ENCODE measurements at regions not wholly inside any gene's neighbourhood (a gene's known extent, or its start where the extent isn't known, plus 50 kb on each side); places are given as distances from the start of the nearest gene placed in this dataset.

DNA sequence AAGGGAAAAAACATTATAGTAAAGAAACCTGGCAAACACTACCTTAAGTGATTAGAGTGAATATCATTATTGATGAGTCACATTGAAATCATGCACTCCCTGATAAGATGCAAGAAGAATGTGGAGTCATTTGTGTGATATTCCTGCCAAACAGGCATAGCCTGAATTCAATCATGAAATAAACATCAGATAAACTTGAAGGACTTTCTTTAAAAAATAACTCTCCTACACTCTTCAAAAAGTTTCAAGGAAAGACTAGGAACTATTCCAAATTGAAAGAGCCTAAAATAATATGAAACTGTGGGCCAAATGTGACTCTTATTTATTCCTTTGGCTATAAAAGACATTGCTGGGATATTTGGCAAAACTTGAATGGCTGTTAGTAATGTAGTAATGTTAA is 625.7 kb upstream of the LMCD1 start:
- no peaks in the 10 kb centered on the region for H3K9me2 ChIP-seq (ENCODE audit: low read depth, low read length)
- H3K27me3 ChIP-seq (ENCODE audit: insufficient read depth, low read length): no peaks in the 10 kb centered on the region
- peaks cover 5% of the 10 kb centered on the region for H3K4me1 ChIP-seq (ENCODE audit: insufficient read depth, low read length, severe bottlenecking)
- no peaks in the 10 kb centered on the region for H3K9me3 ChIP-seq (ENCODE audit: low read length)
- H3K79me2 ChIP-seq (ENCODE audit: insufficient read depth, low read length): no peaks in the 10 kb centered on the region
- no peak overlapping the region for H3K4me2 ChIP-seq (ENCODE audit: low read length)
- H2AFZ ChIP-seq (ENCODE audit: low read length): no peak overlapping the region
- H3K4me3 ChIP-seq (ENCODE audit: low read depth, low read length, poor library complexity, severe bottlenecking): no peak overlapping the region
- no peaks in the 10 kb centered on the region for H3F3A ChIP-seq (ENCODE audit: insufficient read depth, low read length)
- no peak for TF ChIP-seq EZH2 (IDR thresholded peaks at IDR 0.05; ENCODE audit: borderline replicate concordance, low read length)
- TF ChIP-seq, protein P1, sequence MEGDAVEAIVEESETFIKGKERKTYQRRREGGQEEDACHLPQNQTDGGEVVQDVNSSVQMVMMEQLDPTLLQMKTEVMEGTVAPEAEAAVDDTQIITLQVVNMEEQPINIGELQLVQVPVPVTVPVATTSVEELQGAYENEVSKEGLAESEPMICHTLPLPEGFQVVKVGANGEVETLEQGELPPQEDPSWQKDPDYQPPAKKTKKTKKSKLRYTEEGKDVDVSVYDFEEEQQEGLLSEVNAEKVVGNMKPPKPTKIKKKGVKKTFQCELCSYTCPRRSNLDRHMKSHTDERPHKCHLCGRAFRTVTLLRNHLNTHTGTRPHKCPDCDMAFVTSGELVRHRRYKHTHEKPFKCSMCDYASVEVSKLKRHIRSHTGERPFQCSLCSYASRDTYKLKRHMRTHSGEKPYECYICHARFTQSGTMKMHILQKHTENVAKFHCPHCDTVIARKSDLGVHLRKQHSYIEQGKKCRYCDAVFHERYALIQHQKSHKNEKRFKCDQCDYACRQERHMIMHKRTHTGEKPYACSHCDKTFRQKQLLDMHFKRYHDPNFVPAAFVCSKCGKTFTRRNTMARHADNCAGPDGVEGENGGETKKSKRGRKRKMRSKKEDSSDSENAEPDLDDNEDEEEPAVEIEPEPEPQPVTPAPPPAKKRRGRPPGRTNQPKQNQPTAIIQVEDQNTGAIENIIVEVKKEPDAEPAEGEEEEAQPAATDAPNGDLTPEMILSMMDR (IDR thresholded peaks at IDR 0.05; ENCODE audit: low read length): no peak
- H3K9ac ChIP-seq (ENCODE audit: low read length): no peak overlapping the region
- no peak overlapping the region for H3K27ac ChIP-seq (ENCODE audit: low read depth, low read length, poor library complexity, severe bottlenecking)
- H4K20me1 ChIP-seq (ENCODE audit: insufficient read depth, low read length): no peaks in the 10 kb centered on the region
- no peaks in the 10 kb centered on the region for H3K36me3 ChIP-seq (ENCODE audit: insufficient read depth, low read length)

- Histone ChIP-seq H3K9me2 (ENCODE audit: low read depth, low read length) (no peaks in the 10 kb centered on the region), H3K4me3 (ENCODE audit: low read depth, low read length, poor library complexity, severe bottlenecking) (no peak overlapping the region), H3K27me3 (ENCODE audit: insufficient read depth, low read length) (no peaks in the 10 kb centered on the region), H3K79me2 (ENCODE audit: insufficient read depth, low read length) (no peaks in the 10 kb centered on the region), H3K9me3 (ENCODE audit: low read length) (no peaks in the 10 kb centered on the region), H4K20me1 (ENCODE audit: insufficient read depth, low read length) (no peaks in the 10 kb centered on the region), H3K4me1 (ENCODE audit: insufficient read depth, low read length, severe bottlenecking) (peaks cover 5% of the 10 kb centered on the region), H3K36me3 (ENCODE audit: insufficient read depth, low read length) (no peaks in the 10 kb centered on the region), H3F3A (ENCODE audit: insufficient read depth, low read length) (no peaks in the 10 kb centered on the region), H3K9ac (ENCODE audit: low read length) (no peak overlapping the region), H2AFZ (ENCODE audit: low read length) (no peak overlapping the region), H3K27ac (ENCODE audit: low read depth, low read length, poor library complexity, severe bottlenecking) (no peak overlapping the region), H3K4me2 (ENCODE audit: low read length) (no peak overlapping the region)
- TF ChIP-seq, protein P1 (IDR thresholded peaks at IDR 0.05; ENCODE audit: low read length): no peak
- no peak for TF ChIP-seq EZH2 (IDR thresholded peaks at IDR 0.05; ENCODE audit: borderline replicate concordance, low read length)
Measured at GRCh38 chr3:7876741-7877297, 624.8 kb upstream of the LMCD1 start.

GRCh38 chr3:7877312-7877711 is 624.3 kb upstream of the LMCD1 start:
- H2AFZ ChIP-seq (ENCODE audit: low read length): no peak overlapping the region
- no peak overlapping the region for H3K9ac ChIP-seq (ENCODE audit: low read length)
- no peaks in the 10 kb centered on the region for H3K79me2 ChIP-seq (ENCODE audit: insufficient read depth, low read length)
- H3K4me2 ChIP-seq (ENCODE audit: low read length): no peak overlapping the region
- TF ChIP-seq EZH2 (IDR thresholded peaks at IDR 0.05; ENCODE audit: borderline replicate concordance, low read length): no peak
- TF ChIP-seq, protein P1 (IDR thresholded peaks at IDR 0.05; ENCODE audit: low read length): no peak
- no peaks in the 10 kb centered on the region for H3K27me3 ChIP-seq (ENCODE audit: insufficient read depth, low read length)
- H3K27ac ChIP-seq (ENCODE audit: low read depth, low read length, poor library complexity, severe bottlenecking): no peak overlapping the region
- no peaks in the 10 kb centered on the region for H3K9me2 ChIP-seq (ENCODE audit: low read depth, low read length)
- H3K4me1 ChIP-seq (ENCODE audit: insufficient read depth, low read length, severe bottlenecking): peaks cover 5% of the 10 kb centered on the region
- H3K36me3 ChIP-seq (ENCODE audit: insufficient read depth, low read length): no peaks in the 10 kb centered on the region
- H3K9me3 ChIP-seq (ENCODE audit: low read length): no peaks in the 10 kb centered on the region
- no peak overlapping the region for H3K4me3 ChIP-seq (ENCODE audit: low read depth, low read length, poor library complexity, severe bottlenecking)
- no peaks in the 10 kb centered on the region for H4K20me1 ChIP-seq (ENCODE audit: insufficient read depth, low read length)
- H3F3A ChIP-seq (ENCODE audit: insufficient read depth, low read length): no peaks in the 10 kb centered on the region

Data from OCI-LY1 (cell line).